ENCODE measurements at regions not wholly inside any gene's neighbourhood (a gene's known extent, or its start where the extent isn't known, plus 50 kb on each side); places are given as distances from the start of the nearest gene placed in this dataset.

DNA sequence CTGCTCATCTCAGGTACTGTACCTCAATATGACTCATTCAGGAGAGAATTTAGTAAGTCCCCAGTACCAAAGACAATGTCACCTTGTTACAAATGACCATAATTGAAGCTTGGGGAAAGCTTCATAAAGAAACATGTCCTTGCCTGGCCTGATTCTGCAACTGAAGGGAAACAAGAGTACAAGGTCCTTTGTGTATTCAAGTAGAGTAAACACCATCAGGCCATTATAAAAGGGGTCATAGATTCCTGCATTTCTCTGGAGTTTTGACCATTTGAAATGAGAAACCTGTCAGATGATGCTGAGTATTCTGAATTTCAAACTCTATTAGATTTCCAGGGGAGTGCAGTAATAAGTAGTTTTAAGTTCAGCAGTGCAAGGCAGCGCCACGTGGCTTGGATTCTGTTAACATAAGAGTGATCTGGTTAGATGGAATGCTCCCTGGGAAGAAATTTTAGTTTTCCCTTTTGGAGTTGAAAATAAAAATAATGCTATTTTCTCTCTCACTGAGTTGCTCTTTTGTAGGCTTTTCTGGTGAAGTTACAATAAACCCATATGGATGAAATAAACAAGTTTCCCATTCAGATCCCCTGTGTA, 1054.3 kb downstream of the EPHA7 start:
- DNase-seq (no peak), ATAC-seq (no peak)
- no peaks in the 10 kb centered on the region for H3K27me3 ChIP-seq (ENCODE audit: low read depth)
- no peaks in the 10 kb centered on the region for H3K4me1 ChIP-seq
- TF ChIP-seq, protein P1, sequence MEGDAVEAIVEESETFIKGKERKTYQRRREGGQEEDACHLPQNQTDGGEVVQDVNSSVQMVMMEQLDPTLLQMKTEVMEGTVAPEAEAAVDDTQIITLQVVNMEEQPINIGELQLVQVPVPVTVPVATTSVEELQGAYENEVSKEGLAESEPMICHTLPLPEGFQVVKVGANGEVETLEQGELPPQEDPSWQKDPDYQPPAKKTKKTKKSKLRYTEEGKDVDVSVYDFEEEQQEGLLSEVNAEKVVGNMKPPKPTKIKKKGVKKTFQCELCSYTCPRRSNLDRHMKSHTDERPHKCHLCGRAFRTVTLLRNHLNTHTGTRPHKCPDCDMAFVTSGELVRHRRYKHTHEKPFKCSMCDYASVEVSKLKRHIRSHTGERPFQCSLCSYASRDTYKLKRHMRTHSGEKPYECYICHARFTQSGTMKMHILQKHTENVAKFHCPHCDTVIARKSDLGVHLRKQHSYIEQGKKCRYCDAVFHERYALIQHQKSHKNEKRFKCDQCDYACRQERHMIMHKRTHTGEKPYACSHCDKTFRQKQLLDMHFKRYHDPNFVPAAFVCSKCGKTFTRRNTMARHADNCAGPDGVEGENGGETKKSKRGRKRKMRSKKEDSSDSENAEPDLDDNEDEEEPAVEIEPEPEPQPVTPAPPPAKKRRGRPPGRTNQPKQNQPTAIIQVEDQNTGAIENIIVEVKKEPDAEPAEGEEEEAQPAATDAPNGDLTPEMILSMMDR (IDR thresholded peaks at IDR 0.05), result no peak
- no peaks in the 10 kb centered on the region for H3K9me3 ChIP-seq
- no peaks in the 10 kb centered on the region for H3K36me3 ChIP-seq
- no peak overlapping the region for H3K27ac ChIP-seq
- H3K4me3 ChIP-seq, result no peak overlapping the region
- intact Hi-C loops (cut with DNase I), result no loop called here

DNA sequence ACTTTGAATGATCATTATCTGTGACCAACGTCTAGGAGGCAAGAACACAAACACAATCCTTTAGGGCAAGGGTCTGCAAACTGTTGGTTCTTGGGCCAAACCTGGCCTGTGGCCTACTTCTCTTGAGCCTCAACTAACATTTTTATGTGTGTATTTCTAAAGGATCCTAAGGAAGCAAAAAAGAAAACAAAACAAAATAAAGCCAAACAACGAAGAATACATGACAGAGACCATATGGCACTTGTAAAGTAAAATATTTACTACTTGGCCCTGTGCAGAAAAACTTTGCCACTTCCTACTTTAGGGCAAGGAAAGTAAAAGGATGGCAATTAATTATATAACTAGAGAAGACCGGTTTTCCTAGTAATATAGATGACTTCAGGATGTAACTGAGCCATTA, 1056.2 kb downstream of the EPHA7 start:
- no peaks in the 10 kb centered on the region for H3K4me1 ChIP-seq
- no peaks in the 10 kb centered on the region for H3K27me3 ChIP-seq (ENCODE audit: low read depth)
- intact Hi-C loops (cut with DNase I), result no loop called here
- H3K36me3 ChIP-seq, result no peaks in the 10 kb centered on the region
- H3K9me3 ChIP-seq, result no peaks in the 10 kb centered on the region
- DNase-seq (no peak), ATAC-seq (no peak)
- TF ChIP-seq, protein P1 (IDR thresholded peaks at IDR 0.05), result no peak
- no peak overlapping the region for H3K27ac ChIP-seq
- no peak overlapping the region for H3K4me3 ChIP-seq

DNA sequence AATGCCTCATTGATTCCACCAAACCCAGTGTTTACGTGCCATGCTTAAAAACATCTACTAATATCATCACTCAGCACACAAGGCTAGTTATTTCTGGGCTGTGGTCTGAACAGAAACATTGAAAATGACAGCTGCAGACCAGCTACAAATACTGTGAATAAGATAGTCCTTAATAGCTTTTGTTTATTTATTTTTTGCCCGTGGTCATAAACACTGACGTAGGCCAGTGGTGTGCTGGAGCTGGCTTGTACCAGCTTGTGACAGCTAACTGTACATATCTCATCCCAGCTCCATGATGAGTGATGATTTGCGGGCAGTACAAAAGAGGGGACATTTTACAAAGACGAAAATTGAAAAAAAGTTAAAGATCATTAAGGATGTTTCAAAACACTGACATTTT, 1057.0 kb downstream of the EPHA7 start:
- no peak for DNase-seq
- H3K4me3 ChIP-seq, result no peak overlapping the region
- TF ChIP-seq, protein P1 (IDR thresholded peaks at IDR 0.05), result no peak

DNA sequence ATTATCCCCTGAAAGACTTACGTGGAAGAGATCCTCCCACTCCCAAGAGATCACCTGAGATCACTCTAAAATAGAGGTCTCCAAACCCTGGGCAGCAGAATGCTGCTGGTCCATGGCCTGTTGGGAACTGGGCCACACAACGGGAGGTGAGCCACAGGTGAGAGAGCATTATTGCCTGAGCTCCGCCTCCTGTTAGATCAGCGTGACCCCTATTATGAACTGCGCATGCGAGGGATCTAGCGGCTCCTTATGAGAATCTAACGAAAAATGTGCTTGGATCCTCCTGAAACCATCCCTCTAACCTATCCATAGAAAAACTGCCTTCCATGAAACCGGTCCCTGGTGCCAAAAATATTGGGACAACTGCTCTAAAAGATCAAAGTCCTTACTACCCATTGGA, 1057.4 kb downstream of the EPHA7 start:
- H3K9me3 ChIP-seq, result no peaks in the 10 kb centered on the region
- DNase-seq (no peak), ATAC-seq (no peak)
- intact Hi-C loops (cut with DNase I), result no loop called here
- no peak overlapping the region for H3K27ac ChIP-seq
- no peaks in the 10 kb centered on the region for H3K4me1 ChIP-seq
- TF ChIP-seq, protein P1 (IDR thresholded peaks at IDR 0.05), result no peak
- H3K27me3 ChIP-seq (ENCODE audit: low read depth), result no peaks in the 10 kb centered on the region
- no peaks in the 10 kb centered on the region for H3K36me3 ChIP-seq
- no peak overlapping the region for H3K4me3 ChIP-seq

More for the DNA sequence above, 1057.0 kb downstream of the EPHA7 start:
- no peak for ATAC-seq
- Histone ChIP-seq H3K9me3 (no peaks in the 10 kb centered on the region), H3K27me3 (ENCODE audit: low read depth) (no peaks in the 10 kb centered on the region), H3K27ac (no peak overlapping the region), H3K36me3 (no peaks in the 10 kb centered on the region), H3K4me1 (no peaks in the 10 kb centered on the region)
- intact Hi-C loops (cut with DNase I), result no loop called here

DNA sequence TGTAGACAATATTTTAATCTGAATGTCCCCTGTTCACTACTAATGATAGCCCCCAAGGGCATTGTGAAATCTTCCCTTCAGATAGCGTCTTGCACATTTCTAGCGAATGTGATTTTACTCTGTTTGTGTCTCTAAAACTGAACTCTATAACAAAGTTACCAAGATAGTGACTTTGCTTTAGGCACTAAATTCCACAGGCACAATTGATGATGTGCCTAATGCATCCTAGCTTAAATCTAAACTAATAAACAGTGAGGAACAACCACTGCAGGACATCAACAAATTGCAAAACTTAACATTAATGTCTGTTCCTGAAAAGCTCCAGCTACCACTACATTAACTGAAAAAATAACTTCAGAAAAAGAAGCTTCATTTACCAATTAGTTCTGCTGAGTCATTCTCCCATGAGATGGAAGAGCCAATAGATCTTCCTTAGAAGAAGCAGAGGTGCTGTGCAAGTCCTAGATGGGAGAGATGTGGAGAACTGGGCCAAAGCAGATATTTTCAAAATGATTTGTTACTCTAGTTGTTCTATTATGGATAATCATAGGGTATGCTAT, 1065.0 kb downstream of the EPHA7 start:
- H3K4me3 ChIP-seq, result no peak overlapping the region
- no peaks in the 10 kb centered on the region for H3K27me3 ChIP-seq (ENCODE audit: low read depth)
- ATAC-seq (no peak), DNase-seq (no peak)
- H3K36me3 ChIP-seq, result no peaks in the 10 kb centered on the region
- H3K27ac ChIP-seq, result no peak overlapping the region
- TF ChIP-seq, protein P1 (IDR thresholded peaks at IDR 0.05), result no peak
- no peaks in the 10 kb centered on the region for H3K4me1 ChIP-seq
- intact Hi-C loops (cut with DNase I), result no loop called here
- no peaks in the 10 kb centered on the region for H3K9me3 ChIP-seq

All from lower lobe of right lung (tissue), 2 donors.